Right lobe of liver (tissue), 4 donors: ENCODE measurements at regions not wholly inside any gene's neighbourhood (a gene's known extent, or its start where the extent isn't known, plus 50 kb on each side); places are given as distances from the start of the nearest gene placed in this dataset.

Experiments used
- CTCF ChIP-seq, 4 donors: fragments of 200-600 bp in 3 of 4; fragments of 450-650 bp in 1 of 4; IDR thresholded peaks; one replicate each; pipeline versions ENCODE4 v1.5.1 to v1.8.0; 2016 to 2022; ENCODE audit warnings: antibody characterized with exemption in 4 of 4, mild to moderate bottlenecking in 2 of 4
- POLR2A ChIP-seq: fragments of 450-650 bp; IDR thresholded peaks from one replicate; pipeline ENCODE4 v1.6.1; 2017; ENCODE audit warnings: antibody characterized with exemption, mild to moderate bottlenecking
- donor health status: DM: no; HTN: no; CAD: no.
- donor health status: DM: no; HTN: no; CAD: no.
- donor health status: DM: no; HTN: yes; CAD: no.

GRCh38 chr6:84362193-84362821 lies 134.9 kb upstream of the CEP162 start:
- no peak for TF ChIP-seq CTCF (IDR thresholded peaks at IDR 0.05)
- no peak for TF ChIP-seq POLR2A
